ENCODE measurements at regions not wholly inside any gene's neighbourhood (a gene's known extent, or its start where the extent isn't known, plus 50 kb on each side); places are given as distances from the start of the nearest gene placed in this dataset.

- no peak overlapping the region for H3K27ac ChIP-seq
- H3K4me3 ChIP-seq: no peak overlapping the region
These were observed 85.5 kb upstream of the PALMD start for GRCh38 chr1:99560207-99561040.

DNA sequence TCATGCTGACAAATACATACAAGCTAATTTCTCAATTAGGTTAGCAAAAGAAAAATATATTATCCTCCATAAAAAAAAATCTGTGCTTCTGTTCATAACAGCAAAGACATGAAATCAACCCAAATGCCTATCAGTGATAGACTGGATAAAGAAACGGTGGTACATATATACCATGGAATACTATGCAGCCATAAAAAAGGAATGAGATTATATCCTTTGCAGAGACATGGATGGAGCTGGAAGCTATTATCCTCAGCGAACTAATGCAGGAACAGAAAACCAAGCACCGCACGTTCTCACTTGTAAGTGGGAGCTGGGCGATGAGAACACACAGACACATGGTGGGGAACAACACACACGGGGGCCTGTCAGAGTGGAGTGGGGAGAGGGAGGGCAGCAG, 84.0 kb upstream of the PALMD start:
- no peak overlapping the region for H3K4me3 ChIP-seq
- no peak overlapping the region for H3K27ac ChIP-seq

DNA sequence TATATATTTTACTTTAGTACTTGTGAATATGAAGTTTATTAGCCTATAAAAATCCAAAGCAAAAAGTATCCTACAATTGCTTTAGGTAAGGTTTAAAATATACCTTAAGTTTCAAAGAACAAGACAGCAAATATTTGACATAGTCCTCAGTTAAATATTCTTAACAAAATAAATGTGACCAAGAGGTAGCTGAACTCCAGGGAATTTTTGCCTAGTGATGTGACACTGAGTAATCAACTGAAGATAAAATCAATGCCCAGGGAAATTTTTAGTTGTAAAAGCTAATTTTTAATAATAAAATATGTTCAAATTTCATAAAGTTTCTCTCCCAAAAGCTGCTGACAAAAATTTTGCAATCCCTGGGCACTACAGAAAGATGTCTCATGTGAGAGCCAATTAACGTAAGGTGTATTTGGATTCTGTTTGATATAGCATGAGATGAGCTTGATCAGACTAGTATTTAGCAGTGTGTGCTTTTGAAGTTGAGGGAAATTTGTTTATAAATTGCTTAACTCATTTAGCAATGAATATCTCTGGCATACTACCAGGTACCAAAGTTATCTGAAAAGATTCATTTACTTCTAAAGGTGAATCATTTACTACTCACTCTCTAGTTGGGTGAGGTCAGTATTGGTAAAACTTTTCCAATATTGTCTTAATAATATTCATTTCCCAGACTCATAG, 80.2 kb upstream of the PALMD start:
- Histone ChIP-seq H3K27ac (no peak overlapping the region), H3K4me3 (no peak overlapping the region)

DNA sequence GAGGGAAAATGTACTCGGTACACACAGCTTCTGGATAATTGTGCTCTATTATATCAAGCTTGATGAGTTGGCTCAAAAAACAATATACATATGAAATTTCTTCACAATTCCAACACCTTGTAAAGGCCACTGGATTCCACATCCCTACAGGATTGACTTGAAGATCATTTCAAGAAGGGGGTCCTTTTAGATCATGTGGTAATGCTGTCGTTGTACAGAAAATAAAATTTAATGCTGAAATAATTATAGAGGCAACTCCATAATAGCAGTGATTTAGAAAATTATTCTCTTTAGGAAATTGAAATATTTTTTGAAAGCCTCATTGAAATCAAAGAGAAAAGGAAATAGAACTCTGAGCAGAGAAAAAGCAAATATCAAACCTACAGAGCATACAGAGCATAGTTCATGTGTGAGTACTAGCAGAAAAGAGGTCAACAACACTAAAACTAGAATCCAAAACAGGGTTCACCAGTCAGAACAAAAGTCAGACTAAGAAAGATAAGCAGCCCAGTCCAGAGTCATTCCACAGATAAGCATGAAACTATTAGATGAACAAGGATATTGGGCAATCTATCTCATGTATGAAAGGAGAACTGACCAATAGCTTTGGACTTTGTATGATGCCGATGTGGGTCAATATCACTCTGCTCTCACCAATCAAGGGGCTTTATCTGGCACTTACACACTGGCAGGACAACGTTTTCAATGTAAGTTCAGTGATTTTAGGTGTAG, 79.5 kb upstream of the PALMD start:
- no peak overlapping the region for H3K27ac ChIP-seq
- no peak overlapping the region for H3K4me3 ChIP-seq

GRCh38 chr1:99570486-99571089, 75.3 kb upstream of the PALMD start:
- no peak overlapping the region for H3K27ac ChIP-seq
- H3K4me3 ChIP-seq: no peak overlapping the region

- Histone ChIP-seq H3K27ac (no peak overlapping the region), H3K4me3 (no peak overlapping the region)
These were observed 74.7 kb upstream of the PALMD start for GRCh38 chr1:99571092-99571734.

DNA sequence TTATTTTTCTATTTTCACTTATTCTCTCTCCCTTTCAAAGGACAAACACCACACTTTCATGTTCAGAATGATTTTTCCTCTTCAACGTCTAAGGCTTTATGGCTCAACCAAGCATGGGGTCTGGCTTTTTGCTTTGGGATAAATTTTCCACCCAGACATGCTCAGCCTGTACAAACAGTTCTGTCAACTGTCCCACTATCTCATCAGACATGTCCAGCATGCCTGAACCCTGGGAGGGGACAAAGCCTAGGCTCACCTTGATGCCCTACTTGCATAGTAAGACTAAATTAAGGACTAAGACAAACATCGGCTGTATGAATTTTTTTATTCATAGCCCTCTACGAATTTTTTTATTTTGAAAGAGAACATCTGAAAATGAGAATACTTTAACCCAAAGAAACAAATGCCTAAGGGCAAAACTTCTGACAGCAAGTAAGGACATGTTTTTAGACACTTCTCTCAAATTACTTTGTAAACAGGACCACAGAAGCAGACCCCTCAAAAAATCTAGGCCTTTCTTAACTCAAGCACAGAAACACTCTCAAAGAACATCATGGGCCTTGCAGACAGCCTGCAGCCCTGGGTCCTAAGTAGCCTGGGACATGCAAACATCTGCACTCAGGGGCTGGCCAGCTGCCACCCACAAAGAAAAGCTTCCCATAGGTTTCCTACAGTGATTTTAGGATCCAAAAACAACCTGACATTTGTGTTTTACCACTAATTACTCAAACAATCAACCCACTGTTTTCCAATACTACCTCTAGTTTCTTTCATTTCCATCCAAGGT, 72.3 kb upstream of the PALMD start:
- peak overlapping the region in 4 of 21 experiments; percentile 1 to 58 (median 10) for H3K27ac ChIP-seq

DNA sequence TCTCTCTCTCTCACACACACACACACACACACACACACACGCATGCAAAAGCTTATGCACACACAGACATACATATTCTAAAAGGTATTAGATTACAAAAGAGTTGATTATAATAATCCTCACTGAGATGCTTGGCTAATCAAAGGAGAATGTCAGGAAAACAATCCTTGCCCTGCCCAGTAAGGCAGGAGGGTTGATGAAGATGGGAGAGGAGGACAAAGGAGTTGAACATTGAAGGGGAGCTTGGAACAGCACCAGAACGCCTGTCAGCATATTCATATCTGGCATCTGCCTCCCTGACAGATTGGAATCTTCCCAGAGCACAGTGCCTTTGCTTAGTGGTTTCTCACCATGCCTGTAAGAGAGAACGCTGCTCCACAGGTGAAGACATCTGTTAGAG, 68.6 kb upstream of the PALMD start:
- H3K27ac ChIP-seq: peak overlapping the region in 1 of 21 experiments; percentile 44
- H3K4me3 ChIP-seq: no peak overlapping the region

More for the DNA sequence above, 72.3 kb upstream of the PALMD start:
- no peak overlapping the region for H3K4me3 ChIP-seq

DNA sequence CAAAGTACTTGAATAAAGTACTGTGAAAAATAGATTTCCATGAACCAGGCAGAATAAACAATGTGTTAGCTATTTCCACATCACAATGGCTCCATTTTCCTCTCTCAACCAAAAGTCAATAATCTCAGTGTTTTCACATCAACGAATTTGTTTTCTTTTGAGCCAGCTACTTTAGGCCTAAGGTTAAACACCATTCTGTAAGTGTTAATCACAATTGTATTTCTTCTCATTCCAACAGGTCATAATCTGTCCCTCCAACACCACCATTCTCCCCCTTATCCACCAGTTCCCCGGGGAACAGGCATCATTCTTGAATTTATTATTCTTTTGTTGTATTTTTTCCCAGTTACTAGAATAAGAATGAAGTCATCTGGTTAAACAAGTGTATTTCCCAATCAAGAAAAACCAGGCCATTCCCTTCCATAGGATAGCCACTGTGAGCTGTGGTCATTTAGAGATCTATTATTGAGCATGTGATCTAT, 66.2 kb upstream of the PALMD start:
- Histone ChIP-seq H3K27ac (peak overlapping the region in 17 of 21 experiments; percentile 2 to 82 (median 28)), H3K4me3 (no peak overlapping the region)

DNA sequence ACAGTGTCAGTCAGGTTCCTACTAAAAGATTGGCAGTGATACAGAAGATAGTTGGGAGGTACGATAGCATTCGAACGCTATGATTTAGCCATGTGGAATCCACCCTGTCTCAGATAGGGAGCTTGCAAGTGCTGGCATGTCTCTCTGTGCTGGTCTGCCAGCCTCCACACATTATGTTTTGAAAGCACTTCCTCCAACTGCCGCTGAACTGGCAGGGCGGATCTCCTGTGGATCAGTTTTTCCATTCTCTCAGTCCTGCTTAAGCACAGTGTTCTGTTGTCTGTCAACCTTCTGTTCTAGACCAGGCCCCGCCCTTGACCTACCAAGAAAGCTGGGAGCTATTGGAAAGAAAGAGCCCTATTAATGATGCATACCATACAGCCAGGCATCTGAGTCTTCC, 65.5 kb upstream of the PALMD start:
- Histone ChIP-seq H3K27ac (peak overlapping the region in 11 of 21 experiments; percentile 2 to 82 (median 47)), H3K4me3 (no peak overlapping the region)

GRCh38 chr1:99587008-99587407, 58.9 kb upstream of the PALMD start:
- H3K4me3 ChIP-seq: no peak overlapping the region

DNA sequence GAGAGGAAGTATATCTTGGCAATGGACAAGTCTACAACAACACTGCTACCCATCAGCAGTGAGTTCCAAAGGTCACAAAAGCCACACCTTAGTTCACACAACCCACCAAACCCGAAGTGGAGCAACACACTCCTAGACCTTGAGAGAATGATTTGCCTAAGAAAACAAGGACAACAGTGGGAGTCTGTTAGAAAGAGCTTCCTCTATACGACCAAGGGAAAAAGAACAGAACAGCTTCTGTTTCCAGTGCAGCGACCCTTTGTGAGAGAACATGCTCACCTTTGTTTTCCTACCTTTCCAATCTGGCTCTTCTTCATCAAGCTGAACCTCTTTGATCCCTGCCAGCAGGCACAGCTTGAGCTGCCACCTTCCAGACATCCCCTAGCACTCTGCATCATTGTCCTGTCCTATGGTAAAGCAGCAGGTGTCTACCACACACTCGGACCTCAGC, 56.7 kb upstream of the PALMD start:
- H3K27ac ChIP-seq: peak overlapping the region in 4 of 21 experiments; percentile 46 to 77 (median 58)
- H3K4me3 ChIP-seq: no peak overlapping the region

More at GRCh38 chr1:99587008-99587407, 58.9 kb upstream of the PALMD start:
- H3K27ac ChIP-seq: no peak overlapping the region

- no peak overlapping the region for H3K4me3 ChIP-seq
- peak overlapping the region in 6 of 21 experiments; percentile 22 to 79 (median 62) for H3K27ac ChIP-seq
These were observed 55.2 kb upstream of the PALMD start for GRCh38 chr1:99590578-99591209.

DNA sequence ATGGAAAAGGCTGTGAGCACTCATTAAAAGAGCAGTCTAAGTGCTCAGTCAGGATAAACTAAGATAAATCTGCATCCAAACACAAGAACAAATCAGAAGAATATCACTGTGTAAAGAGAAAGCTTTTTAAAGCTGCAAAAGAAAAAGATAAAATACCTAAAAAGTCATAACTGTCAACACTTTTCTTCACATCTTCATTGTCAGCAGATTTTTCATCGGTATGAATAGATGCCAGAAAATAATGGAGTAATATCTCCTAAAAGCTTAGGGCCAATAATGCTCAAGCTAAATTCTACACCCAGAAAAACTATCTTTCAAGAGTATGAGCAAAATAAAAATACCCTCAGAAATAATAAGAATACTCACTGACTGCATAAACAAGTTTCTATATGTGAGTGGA, 54.0 kb upstream of the PALMD start:
- H3K27ac ChIP-seq: no peak overlapping the region
- no peak overlapping the region for H3K4me3 ChIP-seq

DNA sequence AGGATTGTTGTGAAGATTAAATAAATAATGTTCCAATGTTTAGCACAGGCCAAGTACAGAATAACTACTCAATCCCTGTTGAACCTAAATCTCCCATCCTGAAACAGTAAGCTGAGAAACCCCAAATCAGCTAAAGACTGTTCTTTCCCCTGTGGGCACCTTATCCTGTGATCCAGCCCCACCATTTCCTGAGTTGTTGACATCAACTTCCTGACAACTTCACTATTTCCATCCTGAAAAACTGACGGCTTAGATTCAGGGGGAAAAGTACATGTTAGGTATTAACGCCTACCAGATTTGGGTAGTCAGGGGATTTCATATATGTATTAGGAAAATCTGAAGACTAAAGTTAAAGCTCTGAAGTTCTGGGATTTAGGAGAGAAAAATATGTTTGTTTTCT, 51.7 kb upstream of the PALMD start:
- peak overlapping the region in 1 of 21 experiments; percentile 17 for H3K27ac ChIP-seq

DNA sequence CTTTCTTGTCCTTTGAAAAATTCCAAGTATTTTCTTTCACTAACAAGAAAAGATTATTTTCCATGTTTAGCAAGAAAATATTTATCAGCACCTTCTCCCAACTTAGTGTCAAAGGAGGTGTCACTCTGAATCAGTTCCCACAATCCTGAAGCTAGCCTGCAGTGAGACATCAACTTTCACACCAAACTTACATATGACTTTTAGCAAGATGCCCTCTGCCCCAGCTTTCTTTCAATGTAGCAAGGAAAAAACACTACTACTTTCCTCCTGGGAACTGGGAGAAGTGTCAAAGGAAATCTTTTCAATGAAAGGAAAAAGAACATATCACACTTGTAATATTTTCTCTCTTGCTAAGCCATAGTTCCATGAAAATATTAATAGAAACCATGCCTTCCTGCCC, 50.9 kb upstream of the PALMD start:
- Histone ChIP-seq H3K4me3 (no peak overlapping the region), H3K27ac (no peak overlapping the region)

More for the DNA sequence above, 51.7 kb upstream of the PALMD start:
- no peak overlapping the region for H3K4me3 ChIP-seq

DNA sequence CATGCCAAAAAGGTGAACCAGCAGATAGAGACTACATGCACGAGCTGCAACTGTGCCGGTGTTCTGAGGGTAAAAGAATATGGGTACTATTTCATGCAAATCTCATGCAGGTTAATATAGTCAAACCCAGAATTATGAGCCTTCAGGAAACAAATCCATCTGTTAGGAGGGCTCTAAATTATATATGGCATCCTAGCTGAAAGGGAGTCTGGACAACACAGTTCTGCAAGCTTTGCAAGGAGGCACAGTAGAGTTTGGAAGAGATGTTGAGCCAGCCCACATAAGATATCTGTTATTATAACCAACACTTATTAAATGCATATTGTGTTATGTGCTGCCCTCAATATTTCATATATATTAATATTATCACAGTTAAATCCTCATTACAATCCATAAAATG, 50.5 kb upstream of the PALMD start:
- H3K4me3 ChIP-seq: no peak overlapping the region
- H3K27ac ChIP-seq: no peak overlapping the region

All from skin epidermis (tissue), 12 donors.